Tibial nerve (tissue), 3 donors: ENCODE measurements at regions not wholly inside any gene's neighbourhood (a gene's known extent, or its start where the extent isn't known, plus 50 kb on each side); places are given as distances from the start of the nearest gene placed in this dataset.

Experiments used
- POLR2A ChIP-seq, 2 donors: fragments of 450-650 bp; IDR thresholded peaks; one replicate each; pipeline ENCODE4 v1.6.1; 2017; ENCODE audit warnings: antibody characterized with exemption in 2 of 2, mild to moderate bottlenecking in 2 of 2, moderate library complexity in 2 of 2
- TF ChIP-seq, protein P1 (sequence below), 5 experiments: fragments of 200-600 bp in 3 of 5; fragments of 450-650 bp in 2 of 5; sonication (generic) in 3 of 5; IDR thresholded peaks; one replicate each; pipeline ENCODE4 v1.5.1; 2016 to 2019; ENCODE audit warnings: antibody characterized with exemption in 5 of 5, mild to moderate bottlenecking in 3 of 5, moderate library complexity in 2 of 5

DNA sequence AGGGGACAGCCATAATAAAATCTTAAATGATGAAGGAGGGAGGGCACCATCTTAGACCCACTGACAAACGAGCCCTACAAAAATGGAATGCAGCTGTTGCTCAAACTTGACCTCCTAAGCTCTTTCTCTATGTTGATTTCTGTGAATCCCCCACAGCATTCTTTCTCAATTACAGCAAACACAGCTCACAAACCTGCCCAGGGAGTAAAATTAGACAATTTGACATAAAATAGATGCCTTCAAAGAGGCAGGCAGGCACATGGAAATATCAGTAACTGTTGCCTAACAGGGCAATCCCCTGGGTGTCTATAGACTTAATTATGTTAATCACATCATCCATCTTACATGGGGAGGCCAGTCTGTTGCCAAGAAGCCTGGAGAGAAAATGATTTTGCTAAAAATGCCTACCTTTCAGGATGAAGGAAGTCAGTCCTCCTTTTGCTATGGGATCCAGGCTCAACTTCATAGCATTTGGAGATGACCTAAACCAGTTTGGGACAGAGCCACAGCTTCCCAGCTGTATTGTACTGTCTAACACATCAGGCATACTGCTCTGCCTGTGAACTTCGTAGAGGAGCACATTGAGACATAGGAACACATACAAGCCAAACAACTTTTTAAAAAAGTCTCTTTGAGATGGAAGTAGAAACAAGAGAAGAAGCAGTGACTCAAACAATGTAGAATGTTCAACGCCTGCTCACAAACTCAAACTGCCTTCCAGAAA, 1177.4 kb downstream of the SORCS1 start:
- TF ChIP-seq, protein P1, sequence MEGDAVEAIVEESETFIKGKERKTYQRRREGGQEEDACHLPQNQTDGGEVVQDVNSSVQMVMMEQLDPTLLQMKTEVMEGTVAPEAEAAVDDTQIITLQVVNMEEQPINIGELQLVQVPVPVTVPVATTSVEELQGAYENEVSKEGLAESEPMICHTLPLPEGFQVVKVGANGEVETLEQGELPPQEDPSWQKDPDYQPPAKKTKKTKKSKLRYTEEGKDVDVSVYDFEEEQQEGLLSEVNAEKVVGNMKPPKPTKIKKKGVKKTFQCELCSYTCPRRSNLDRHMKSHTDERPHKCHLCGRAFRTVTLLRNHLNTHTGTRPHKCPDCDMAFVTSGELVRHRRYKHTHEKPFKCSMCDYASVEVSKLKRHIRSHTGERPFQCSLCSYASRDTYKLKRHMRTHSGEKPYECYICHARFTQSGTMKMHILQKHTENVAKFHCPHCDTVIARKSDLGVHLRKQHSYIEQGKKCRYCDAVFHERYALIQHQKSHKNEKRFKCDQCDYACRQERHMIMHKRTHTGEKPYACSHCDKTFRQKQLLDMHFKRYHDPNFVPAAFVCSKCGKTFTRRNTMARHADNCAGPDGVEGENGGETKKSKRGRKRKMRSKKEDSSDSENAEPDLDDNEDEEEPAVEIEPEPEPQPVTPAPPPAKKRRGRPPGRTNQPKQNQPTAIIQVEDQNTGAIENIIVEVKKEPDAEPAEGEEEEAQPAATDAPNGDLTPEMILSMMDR (IDR thresholded peaks at IDR 0.05): no peak
- no peak for TF ChIP-seq POLR2A (IDR thresholded peaks at IDR 0.05)
